ENCODE measurements at regions not wholly inside any gene's neighbourhood (a gene's known extent, or its start where the extent isn't known, plus 50 kb on each side); places are given as distances from the start of the nearest gene placed in this dataset.

- H3K79me2 ChIP-seq (replicated peaks; ENCODE audit: insufficient read depth) = no peaks in the 10 kb centered on the region
- no peak overlapping the region for H3K27ac Mint-ChIP-seq
- no peaks in the 10 kb centered on the region for H3K9me3 Mint-ChIP-seq
- H3K9me2 ChIP-seq (ENCODE audit: insufficient read depth) = no peaks in the 10 kb centered on the region; the same call in 1 of the 2 replicates
- H3K27ac ChIP-seq (ENCODE audit: low read depth) = no peak overlapping the region
- H3F3A ChIP-seq (replicated peaks; ENCODE audit: low read depth) = no peaks in the 10 kb centered on the region
- H3K27me3 Mint-ChIP-seq (ENCODE audit: insufficient read depth, low read depth, poor library complexity) = peaks cover 2% of the 10 kb centered on the region
- no peak overlapping the region for H3K4me3 Mint-ChIP-seq
- no peaks in the 10 kb centered on the region for H4K20me1 ChIP-seq (replicated peaks; ENCODE audit: insufficient read depth)
- H3K4me1 Mint-ChIP-seq = peaks cover 24% of the 10 kb centered on the region
- ATAC-seq (no peak), DNase-seq (ENCODE audit: low spot score) (no peak)
- H3K4me1 ChIP-seq (ENCODE audit: insufficient read depth) = no peaks in the 10 kb centered on the region
- no peaks in the 10 kb centered on the region for H3K27me3 ChIP-seq (ENCODE audit: insufficient read depth)
- no peaks in the 10 kb centered on the region for H3K36me3 ChIP-seq (ENCODE audit: insufficient read depth)
- TF ChIP-seq EZH2 (IDR thresholded peaks at IDR 0.05; ENCODE audit: low read depth, unreplicated experiment) (no peak), REST (IDR thresholded peaks at IDR 0.05; ENCODE audit: unreplicated experiment) (no peak)
- H3K4me2 ChIP-seq = no peak overlapping the region
- H3K4me3 ChIP-seq = no peak overlapping the region
- no peaks in the 10 kb centered on the region for H3K36me3 Mint-ChIP-seq (ENCODE audit: low read depth)
- no peak overlapping the region for H2AFZ ChIP-seq
Observed at GRCh38 chr16:5508371-5508770, 410.8 kb upstream of the EEF2KMT start.

GRCh38 chr16:5506021-5506420 is 408.4 kb upstream of the EEF2KMT start:
- no peaks in the 10 kb centered on the region for H3K9me3 Mint-ChIP-seq
- no peak overlapping the region for H3K4me3 Mint-ChIP-seq
- no peak overlapping the region for H3K27ac Mint-ChIP-seq

More at GRCh38 chr16:5506021-5506420, 408.4 kb upstream of the EEF2KMT start:
- Mint-ChIP-seq H3K4me1 (peaks cover 15% of the 10 kb centered on the region), H3K36me3 (ENCODE audit: low read depth) (no peaks in the 10 kb centered on the region), H3K27me3 (ENCODE audit: insufficient read depth, low read depth, poor library complexity) (no peaks in the 10 kb centered on the region)
- Histone ChIP-seq H3K4me1 (ENCODE audit: insufficient read depth) (no peaks in the 10 kb centered on the region), H3K9me2 (ENCODE audit: insufficient read depth) (no peaks in the 10 kb centered on the region; the same call in 1 of the 2 replicates), H2AFZ (no peak overlapping the region), H3K4me2 (no peak overlapping the region), H3K27me3 (ENCODE audit: insufficient read depth) (no peaks in the 10 kb centered on the region), H4K20me1 (replicated peaks; ENCODE audit: insufficient read depth) (no peaks in the 10 kb centered on the region), H3K4me3 (no peak overlapping the region), H3K79me2 (replicated peaks; ENCODE audit: insufficient read depth) (no peaks in the 10 kb centered on the region), H3K27ac (ENCODE audit: low read depth) (no peak overlapping the region), H3F3A (replicated peaks; ENCODE audit: low read depth) (no peaks in the 10 kb centered on the region), H3K36me3 (ENCODE audit: insufficient read depth) (no peaks in the 10 kb centered on the region)
- no peak for TF ChIP-seq POLR2AphosphoS5 (IDR thresholded peaks at IDR 0.05; ENCODE audit: low read depth)
- no peak for TF ChIP-seq ETS1 (IDR thresholded peaks at IDR 0.05)
- no peak for TF ChIP-seq NANOG (IDR thresholded peaks at IDR 0.05; ENCODE audit: borderline replicate concordance)
- no peak for TF ChIP-seq CTCF (conservative IDR thresholded peaks at IDR 0.05; ENCODE audit: low read depth in 2 of 2)
- no peak for TF ChIP-seq STAT1 (IDR thresholded peaks at IDR 0.05; ENCODE audit: unreplicated experiment)
- TF ChIP-seq CREB1 (CRISPR knock-in tag; IDR thresholded peaks at IDR 0.05; ENCODE audit: low read depth) = no peak
- no peak for TF ChIP-seq EZH2 (IDR thresholded peaks at IDR 0.05; ENCODE audit: low read depth, unreplicated experiment)
- TF ChIP-seq JUNB (IDR thresholded peaks at IDR 0.05; ENCODE audit: unreplicated experiment) = no peak
- DNase-seq (ENCODE audit: low spot score) (no peak), ATAC-seq (no peak)
